ENCODE measurements at regions not wholly inside any gene's neighbourhood (a gene's known extent, or its start where the extent isn't known, plus 50 kb on each side); places are given as distances from the start of the nearest gene placed in this dataset.

GRCh38 chr17:31609996-31610910 lies 218.8 kb downstream of the RAB11FIP4 start:
- Histone ChIP-seq H3K27me3 (ENCODE audit: control insufficient read depth in 4 of 4, insufficient read depth in 4 of 4, low read length in 3 of 4) (no peaks in the 10 kb centered on the region), H3K9ac (ENCODE audit: low read depth in 1 of 2, low read length in 2 of 2) (no peak overlapping the region), H3K27ac (ENCODE audit: low read depth in 1 of 2, low read length in 2 of 2) (no peak overlapping the region), H3K4me1 (ENCODE audit: control insufficient read depth in 4 of 4, insufficient read depth in 4 of 4, low read length in 3 of 4) (no peaks in the 10 kb centered on the region), H3K36me3 (ENCODE audit: control insufficient read depth in 4 of 4, insufficient read depth in 3 of 4, low read depth in 1 of 4, low read length in 3 of 4) (no peaks in the 10 kb centered on the region), H3K4me3 (ENCODE audit: low read depth in 1 of 3, low read length in 3 of 3) (no peak overlapping the region), H3K9me3 (ENCODE audit: control insufficient read depth in 4 of 4, low read length in 3 of 4) (no peaks in the 10 kb centered on the region)
- WGBS = 84% methylated on average over 6 of the region's 6 CpGs
- TF ChIP-seq YY1 (IDR thresholded peaks at IDR 0.05) (no peak), TAF1 (conservative IDR thresholded peaks at IDR 0.05) (no peak), FOXA1 (IDR thresholded peaks at IDR 0.05) (no peak), RXRA (IDR thresholded peaks at IDR 0.05) (no peak), ATF3 (IDR thresholded peaks at IDR 0.05) (no peak), JUND (IDR thresholded peaks at IDR 0.05) (no peak), MAX (IDR thresholded peaks at IDR 0.05) (no peak), GABPA (IDR thresholded peaks at IDR 0.05 in 1 of 2, conservative IDR thresholded peaks at IDR 0.05 in 1 of 2) (no peak), CTCF (IDR thresholded peaks at IDR 0.05; ENCODE audit: low read depth, low read length, missing input control) (no peak), FOXA2 (IDR thresholded peaks at IDR 0.05) (no peak), RAD21 (IDR thresholded peaks at IDR 0.05) (no peak), REST (IDR thresholded peaks at IDR 0.05) (no peak), ZBTB33 (IDR thresholded peaks at IDR 0.05) (no peak)
- no peak for DNase-seq (ENCODE audit: low spot score)

- TF ChIP-seq FOXA2 (IDR thresholded peaks at IDR 0.05) = no peak
- TF ChIP-seq EGR1 (IDR thresholded peaks at IDR 0.05; ENCODE audit: low read depth in 2 of 2) = no peak
- TF ChIP-seq HNF4G (IDR thresholded peaks at IDR 0.05) = no peak
- no peak for TF ChIP-seq CTCF (IDR thresholded peaks at IDR 0.05; ENCODE audit: low read depth, low read length, missing input control)
- no peak for TF ChIP-seq TAF1 (conservative IDR thresholded peaks at IDR 0.05)
- TF ChIP-seq FOXA1 (IDR thresholded peaks at IDR 0.05) = no peak
- no peak for TF ChIP-seq HNF4A (conservative IDR thresholded peaks at IDR 0.05)
- TF ChIP-seq NR2F2 (IDR thresholded peaks at IDR 0.05) = no peak
- Histone ChIP-seq H3K27ac (ENCODE audit: low read depth in 1 of 2, low read length in 2 of 2) (no peak overlapping the region), H3K4me1 (ENCODE audit: control insufficient read depth in 4 of 4, insufficient read depth in 4 of 4, low read length in 3 of 4) (no peaks in the 10 kb centered on the region), H3K36me3 (ENCODE audit: control insufficient read depth in 4 of 4, insufficient read depth in 3 of 4, low read depth in 1 of 4, low read length in 3 of 4) (no peaks in the 10 kb centered on the region), H3K9me3 (ENCODE audit: control insufficient read depth in 4 of 4, low read length in 3 of 4) (no peaks in the 10 kb centered on the region), H3K9ac (ENCODE audit: low read depth in 1 of 2, low read length in 2 of 2) (no peak overlapping the region), H3K27me3 (ENCODE audit: control insufficient read depth in 4 of 4, insufficient read depth in 4 of 4, low read length in 3 of 4) (no peaks in the 10 kb centered on the region), H3K4me3 (ENCODE audit: low read depth in 1 of 3, low read length in 3 of 3) (no peak overlapping the region)
- 98% methylated on average over 3 of the region's 3 CpGs for WGBS
- no peak for DNase-seq (ENCODE audit: low spot score)
Measured at GRCh38 chr17:31609331-31609730, 217.9 kb downstream of the RAB11FIP4 start.

All from liver (tissue), 8 donors.